SK-MEL-5 (cell line): ENCODE measurements at regions not wholly inside any gene's neighbourhood (a gene's known extent, or its start where the extent isn't known, plus 50 kb on each side); places are given as distances from the start of the nearest gene placed in this dataset.
A peak's percentile ranks its signal among the peaks of the same experiment; 100 is the strongest.

Experiments used
- DNase-seq: peaks from one replicate; pipeline ENCODE4 v3.0.0-alpha.2; 2016; ENCODE audit warnings: low read depth, low spot score
- in situ Hi-C: cut with HindIII; loops from 2 replicates; pipeline ENCODE4 v1.10.0; 2016; ENCODE audit warnings: low sequenced_read_pairs, high pct_unique_total_duplicates, low pct_unique_long_range_greater_than_20kb

DNA sequence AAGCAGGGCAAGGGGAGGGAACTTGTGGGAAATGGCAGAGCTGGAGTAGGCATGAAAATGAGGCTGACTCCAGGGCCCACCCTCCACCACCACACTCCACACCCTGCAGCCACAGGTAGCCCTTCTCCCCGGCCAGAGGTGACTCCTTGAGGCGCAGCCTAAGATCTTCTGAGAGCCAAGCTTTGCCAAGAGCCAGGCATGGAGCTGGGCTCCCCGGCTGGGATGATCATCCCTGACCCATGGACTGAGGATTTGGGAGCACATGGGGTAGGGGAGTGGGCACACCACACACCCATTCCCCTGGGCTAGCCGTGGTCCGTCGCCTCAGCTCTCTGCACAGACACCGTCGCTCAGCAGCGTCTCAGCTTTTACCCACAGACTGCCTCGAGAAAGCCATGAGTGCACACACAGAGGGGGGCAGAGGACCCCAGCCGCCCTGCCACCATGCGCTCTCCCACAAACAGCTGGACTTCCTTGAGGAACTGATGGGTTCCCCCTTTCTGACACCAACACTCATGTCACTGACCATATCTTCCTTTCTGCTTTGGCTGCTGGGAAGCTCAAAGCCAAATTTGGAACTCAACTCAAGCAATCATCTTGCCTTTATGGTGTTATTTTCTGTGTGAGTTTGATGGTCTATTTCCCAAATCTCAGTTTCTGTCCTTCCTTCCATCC, 123.6 kb upstream of the RUNX3 start:
- in situ Hi-C loops, result no loop called here
- DNase-seq, result no peak

DNA sequence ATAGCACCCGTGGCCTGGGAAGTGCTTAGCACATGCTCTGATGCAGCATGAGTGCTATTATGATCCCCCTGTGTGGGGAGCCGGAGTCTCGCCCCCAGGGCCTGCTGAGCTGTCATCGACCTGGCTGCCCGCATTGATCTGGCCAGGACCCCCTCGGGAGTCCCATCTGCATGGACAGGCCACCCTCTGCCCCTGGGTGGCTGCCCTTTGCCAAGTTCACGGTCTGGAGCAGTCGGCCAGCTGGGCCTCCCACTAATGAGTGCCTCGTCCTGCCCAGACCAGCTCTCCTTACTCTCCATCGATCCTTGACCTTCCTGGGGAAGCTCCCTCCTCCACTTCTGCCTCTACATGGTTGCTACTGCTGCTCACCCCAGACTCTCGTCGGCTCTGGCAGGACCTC, 121.8 kb upstream of the RUNX3 start:
- DNase-seq, result no peak
- in situ Hi-C loops, result no loop called here

DNA sequence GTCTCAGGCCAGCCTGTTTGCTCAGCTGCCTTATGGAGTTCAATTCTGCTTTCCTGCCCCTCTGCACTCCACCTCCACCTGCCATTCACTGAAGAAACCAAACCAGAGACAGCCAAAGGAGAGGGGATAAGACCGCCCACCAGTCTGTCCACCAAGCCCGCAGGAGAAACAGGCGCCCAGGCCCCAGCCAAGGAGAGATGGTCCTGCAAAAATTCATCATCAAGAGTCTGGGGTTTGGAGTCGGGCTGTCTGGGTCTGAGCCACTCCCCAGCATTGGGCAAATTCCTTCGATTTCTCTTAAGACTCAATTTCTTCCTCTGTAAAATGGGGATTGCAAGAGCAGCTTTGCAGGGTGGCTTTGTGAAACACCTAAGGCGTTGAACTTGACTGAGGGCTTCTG, 121.4 kb upstream of the RUNX3 start:
- in situ Hi-C loops, result no loop called here
- no peak for DNase-seq

DNA sequence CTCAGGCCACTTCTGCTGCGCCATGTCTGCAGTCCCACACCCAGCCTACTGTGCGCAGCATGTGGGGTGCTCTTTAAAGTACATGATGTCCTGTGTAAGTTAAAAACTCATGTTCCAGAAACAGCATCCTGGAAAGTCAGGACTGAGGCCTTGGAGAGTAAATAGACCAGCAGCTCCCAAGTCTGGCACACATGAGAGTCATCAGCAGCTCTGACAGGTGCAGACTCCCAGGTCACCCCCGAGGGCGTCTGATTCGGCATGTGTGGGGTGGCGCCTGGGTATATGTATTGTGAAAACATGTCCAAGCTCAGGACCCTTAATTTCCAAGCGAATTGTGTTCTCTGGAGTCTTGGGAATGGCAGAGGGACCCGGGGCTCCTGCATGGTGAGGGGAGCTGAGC, 120.1 kb upstream of the RUNX3 start:
- in situ Hi-C loops, result no loop called here
- no peak for DNase-seq

DNA sequence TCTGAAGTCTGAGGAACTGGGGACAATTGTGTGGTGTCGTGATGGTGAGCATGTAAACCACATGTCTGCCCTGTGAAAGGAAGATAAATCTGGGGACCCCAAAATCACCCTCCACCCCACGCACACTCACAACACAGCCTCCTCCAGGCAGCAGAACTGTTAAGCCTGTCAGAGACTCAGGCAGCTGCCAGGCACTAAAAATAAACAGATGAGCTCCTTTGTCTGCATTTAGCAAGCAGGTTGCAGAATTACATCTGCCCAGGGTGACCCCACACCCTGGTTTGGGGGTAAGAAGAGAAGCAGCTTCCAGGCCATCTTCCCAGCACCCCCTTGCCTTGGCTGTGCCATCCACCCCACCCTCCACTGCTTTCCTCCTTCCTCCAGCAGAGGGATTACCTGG, 119.1 kb upstream of the RUNX3 start:
- in situ Hi-C loops, result no loop called here

DNA sequence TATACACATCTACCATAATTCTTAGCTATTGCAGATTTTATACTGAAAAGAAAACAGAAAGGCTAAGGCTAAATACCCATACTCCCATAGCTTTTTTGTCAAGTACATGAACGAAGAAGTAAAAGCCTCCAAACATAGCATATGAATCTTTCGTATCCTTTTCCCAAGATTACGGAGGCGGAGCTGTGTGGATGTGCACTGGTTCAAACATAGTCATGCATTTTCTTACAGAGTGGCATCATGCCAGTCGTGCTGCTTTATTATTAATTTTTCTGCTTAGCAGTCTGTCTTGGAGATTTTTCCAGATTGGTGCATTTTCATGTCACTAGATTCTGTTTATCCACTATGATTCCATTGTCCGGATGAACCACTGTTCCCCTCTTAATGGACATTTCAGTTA, 118.7 kb upstream of the RUNX3 start:
- in situ Hi-C loops, result no loop called here

More for the DNA sequence above, 119.1 kb upstream of the RUNX3 start:
- no peak for DNase-seq

DNA sequence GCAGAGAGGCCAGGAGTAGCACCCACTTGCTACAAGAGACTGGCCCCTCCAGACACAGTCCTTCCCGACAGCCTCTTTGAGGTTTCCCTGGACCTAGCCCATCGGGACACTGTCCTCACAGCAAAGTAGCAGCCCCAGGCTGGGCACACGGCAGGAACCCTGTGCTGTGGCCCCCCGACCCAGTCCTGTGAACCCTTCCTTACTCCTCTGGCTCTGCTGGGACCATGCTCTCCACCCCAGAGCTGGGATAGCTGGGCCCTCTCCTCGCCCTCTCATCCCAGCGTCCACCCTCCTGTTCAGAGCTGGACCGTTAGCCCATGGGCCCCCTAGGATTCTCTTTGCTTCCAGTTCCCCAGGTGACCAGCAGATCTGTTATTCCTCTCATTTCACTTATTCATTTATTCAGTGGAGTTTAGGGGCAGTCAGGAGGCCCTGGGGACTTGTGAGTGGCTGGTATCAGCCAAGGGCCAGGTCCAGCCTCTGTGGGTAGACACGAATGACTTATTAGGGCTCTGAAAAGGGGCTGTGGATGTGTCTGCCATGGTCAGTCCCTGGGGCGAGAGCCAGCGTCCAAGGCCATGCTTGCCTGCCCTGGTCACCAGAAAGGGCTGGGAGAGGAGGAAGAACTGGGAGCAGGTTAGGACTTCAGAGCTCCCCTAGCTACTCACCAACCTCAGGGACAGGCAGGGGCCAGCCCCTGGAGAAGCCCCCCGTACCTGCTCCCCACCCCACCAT, 117.6 kb upstream of the RUNX3 start:
- in situ Hi-C loops, result no loop called here
- no peak for DNase-seq

More for the DNA sequence above, 118.7 kb upstream of the RUNX3 start:
- DNase-seq, result no peak

DNA sequence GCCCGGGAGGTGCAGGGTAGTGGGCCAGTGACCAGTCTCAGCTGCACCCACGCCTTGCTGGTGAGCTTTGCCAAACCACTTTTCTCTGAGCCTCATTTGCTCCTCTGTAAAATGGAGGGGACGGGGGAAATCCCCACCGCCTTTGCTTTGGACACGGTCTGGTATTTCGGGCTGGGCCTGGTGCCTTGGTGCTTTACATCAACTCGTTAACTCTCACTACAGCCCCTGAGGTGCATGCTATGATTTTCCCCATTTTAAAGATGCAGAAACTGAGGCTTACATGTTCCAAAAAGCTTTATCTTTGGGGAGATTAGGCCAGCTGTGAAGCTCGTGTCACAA, 116.1 kb upstream of the RUNX3 start:
- no peak for DNase-seq
- in situ Hi-C loops, result no loop called here

DNA sequence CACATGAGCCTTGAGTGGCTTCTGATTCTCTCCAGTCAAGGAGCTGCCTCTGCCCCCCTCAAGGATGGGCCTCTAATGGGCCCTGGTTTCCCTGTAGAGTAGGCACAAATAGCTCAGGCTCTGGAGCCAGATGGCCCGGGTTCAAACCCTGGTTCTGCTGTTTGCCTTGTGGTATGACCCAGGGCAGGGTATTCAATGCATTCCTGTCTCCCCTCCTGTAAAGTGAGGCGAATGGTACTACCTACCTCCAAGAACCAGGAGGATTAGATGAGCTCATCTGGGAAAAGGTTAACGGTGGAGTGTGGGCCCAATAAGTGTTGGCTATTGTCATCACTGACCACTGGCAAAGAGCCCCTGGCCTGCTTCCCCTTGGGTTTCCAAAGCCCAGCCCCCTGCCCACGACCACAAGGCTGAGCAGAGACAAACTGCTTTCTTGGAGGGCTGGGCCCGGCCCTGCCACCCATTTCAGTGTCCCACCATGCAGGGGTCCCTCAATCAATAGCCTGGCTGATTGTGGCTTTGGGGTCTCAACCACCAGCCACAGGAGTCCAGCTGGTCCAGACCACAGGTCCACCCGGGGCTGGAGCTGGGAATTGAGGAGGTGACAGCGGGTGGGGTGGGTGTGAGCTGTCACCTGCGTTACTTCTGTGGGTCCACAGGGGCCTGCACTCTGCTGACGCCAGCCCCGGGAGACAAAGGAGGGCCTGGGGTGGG, 115.6 kb upstream of the RUNX3 start:
- DNase-seq, result no peak
- in situ Hi-C loops, result no loop called here

DNA sequence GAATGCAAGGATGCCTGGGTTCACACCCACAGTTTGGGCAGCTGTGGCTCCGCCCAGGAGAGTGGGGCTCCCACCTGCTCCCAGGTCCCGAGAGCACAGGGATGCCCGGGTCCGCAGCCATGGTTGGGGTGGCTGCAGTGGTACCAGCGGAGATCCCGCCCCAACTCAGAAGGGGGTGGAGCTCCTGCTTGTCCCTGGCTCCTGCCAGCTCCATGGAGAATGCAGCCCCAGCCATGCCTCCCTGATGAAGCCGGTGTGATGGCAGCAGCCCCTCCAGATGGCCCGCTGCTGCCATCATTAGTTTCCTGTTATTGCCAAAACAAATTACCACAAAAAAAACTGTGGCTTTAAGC, 113.1 kb upstream of the RUNX3 start:
- in situ Hi-C loops, result no loop called here
- DNase-seq, result no peak

DNA sequence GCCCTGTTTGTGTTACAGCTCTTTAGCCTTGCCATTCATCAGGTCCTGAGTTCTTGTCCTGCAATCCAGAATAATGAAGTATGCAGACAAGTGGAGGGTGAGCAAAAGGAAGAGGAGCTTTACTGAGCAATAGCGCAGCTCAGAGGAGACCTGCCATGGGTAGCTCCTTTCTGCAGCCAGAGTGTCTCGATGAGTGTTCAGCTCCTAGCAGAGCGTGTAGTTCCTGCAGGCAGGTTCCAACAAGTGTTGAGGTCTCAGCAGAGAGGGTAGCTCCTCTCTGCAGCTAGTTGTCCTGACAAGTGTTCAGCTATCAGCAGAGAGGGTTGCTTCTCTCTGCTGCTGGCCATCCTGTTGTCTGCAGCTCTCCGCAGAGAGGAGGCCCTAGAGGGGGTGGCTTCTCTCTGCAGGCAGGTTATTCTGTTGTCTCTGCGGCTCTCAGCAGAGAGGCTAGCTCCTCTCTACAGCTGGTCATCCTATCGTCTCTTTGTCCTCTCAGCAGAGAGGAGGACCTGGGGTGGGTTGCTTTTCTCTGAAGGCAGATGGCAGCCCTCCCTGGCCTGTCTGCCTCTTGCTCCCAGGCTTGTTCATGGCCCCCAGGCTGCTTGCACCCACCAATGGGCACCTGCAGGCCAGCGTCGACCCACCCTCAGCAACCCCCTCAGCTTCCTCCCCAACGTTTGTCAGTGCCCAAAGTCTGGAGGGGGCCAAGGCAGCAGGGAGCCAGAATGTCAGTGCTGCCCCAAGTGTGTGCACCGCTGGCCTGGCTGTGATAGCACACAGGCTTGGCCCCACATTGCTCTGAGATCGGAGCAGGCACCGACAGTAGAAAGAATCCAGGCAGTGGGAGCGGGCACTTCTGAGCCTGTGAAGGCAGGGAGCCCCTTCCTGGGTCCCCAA, 112.5 kb upstream of the RUNX3 start:
- in situ Hi-C loops, result no loop called here
- DNase-seq, result no peak

DNA sequence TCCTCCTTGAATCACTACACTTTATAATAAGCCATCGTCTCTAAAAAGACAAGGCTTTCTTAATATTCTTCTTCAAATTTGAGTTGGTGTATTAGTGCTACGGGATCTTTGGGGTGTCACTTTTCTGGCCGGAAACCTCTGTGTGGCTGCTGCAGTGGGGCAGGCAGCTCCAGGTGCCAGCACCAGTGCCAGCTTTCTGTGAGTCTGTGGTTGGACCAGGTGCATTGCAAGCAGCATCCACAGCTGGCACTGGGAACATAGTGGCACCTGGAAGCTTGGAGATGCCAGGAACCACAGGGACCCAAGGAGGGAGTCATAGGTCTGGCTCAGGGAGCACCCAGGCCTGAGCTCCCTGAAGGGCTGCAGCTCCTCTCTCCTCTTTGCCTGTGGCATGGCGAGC, 111.8 kb upstream of the RUNX3 start:
- DNase-seq, result no peak
- in situ Hi-C loops, result no loop called here

DNA sequence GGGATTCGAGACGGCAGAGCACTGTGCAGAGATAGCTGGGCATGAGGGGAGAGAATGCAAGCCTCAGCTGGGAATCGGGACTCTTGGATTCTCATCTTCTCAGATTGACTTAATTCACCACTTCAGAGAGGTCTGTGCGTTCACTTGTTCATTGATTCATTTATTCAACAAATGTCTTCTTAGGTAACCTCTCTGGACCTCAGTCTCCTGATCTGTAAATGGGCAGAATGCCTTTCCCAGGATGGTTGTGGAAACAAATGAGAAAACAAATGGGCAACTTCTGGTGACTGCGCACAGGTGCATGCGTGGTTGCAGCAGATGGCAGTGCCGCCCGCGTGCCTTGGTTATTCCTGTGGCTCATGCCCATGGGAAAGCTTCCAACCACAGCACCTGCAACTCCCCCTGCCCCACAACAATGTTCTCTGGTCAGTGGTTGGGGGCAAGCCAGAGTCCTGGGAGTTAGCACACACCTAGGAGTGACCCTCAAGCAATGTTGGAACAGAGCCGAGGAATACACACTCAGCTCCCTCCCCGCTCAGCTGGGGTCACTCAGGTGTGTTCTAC, 110.1 kb upstream of the RUNX3 start:
- DNase-seq, result no peak
- in situ Hi-C loops, result no loop called here

DNA sequence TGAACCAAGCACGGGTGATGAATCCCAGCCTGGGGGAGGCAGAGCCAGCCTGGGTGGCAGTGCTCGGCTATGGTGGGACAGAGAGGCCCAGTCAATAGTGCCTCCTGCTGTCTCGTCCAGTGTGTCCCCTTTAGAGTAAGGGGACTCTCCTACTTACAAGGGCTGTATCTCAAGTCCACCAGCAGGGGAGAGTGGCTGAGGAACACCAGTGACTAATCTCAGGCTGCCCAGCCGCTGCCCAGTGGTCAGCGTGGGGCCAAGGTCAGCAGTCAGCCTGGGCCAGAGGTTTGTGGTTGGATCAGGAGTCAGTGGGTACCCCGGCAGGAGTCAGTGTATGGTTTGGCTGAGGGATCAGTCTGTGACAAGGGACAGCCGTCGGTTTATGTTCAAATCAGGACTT, 109.2 kb upstream of the RUNX3 start:
- in situ Hi-C loops, result no loop called here
- peak; percentile 37 for DNase-seq

DNA sequence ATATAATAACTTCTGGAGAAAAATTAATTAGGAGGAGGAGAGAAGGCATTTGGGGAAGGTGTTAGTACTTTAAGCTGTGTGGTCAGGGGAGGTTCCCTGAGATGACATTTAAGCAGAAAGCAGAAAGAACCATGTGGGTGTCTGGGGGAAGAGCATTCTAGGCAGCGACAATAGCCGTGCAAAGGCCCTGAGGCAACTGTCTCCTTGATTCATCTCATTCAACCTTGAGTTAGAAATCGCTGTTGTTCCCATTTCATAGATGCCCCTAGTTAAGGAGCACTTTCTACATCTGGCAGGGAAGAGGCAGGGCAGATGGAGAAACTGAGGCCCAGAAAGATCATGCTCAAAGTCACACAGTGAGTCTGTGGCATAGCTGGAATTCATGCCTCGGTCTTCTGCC, 108.6 kb upstream of the RUNX3 start:
- no peak for DNase-seq
- in situ Hi-C loops, result no loop called here

DNA sequence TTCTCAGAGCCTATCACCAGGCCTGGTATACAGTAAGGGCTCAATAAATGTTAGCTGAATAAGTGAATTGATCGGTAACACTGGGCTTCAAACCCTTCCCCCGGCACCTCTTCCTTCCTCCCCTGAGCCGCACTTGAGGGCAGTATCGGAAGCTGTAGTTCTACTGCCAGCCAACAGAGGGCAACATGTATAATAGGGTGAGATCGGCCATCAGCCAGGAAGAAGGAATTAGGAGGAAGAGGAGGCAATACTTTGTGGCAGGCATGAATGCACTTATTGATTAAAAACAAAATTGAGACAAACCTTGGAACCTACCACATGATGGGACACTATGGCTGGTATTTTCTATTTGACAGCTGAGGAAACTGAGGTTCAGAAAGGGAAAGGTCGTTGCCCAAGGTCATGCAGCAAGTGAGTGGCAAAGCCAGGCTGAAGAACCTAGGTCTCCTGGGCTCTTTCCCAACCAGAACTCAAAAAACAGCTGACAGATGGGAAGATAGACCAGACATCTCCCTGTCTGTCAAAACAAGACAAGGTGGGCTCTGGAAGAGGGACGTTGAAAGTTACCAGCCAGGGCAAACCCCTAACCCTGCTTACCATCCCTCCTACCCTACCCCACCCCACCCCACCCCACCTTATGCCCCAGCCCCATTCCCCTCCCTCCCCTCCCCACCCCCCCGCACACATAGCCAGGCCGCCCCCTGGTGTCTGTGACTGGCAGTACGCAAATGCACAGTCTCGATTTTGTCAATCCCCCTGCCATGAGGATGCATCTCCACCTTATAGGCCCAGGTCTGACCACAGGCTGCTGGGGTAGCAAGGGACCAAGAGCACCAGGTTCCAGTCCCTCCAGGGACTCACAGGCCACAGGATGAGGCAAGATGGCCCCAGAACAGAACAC, 107.3 kb upstream of the RUNX3 start:
- peak; percentile 76 for DNase-seq
- in situ Hi-C loops, result no loop called here

DNA sequence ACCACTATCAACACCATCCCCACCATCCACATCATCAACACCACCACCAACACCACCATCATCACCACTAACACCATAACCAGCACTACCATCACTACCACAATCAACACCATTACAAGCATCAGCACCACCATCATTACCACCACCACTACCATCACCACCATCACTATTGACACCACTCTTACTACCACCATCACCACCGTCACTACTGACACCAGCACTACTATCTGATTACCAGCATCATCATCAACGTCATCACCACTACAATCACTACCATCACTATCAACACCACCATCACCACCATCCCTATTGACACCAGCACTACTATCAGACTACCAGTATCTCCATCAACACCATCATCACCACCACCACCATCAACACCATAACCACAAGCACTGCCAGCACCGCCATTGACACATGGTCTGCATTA, 106.1 kb upstream of the RUNX3 start:
- in situ Hi-C loops, result no loop called here
- no peak for DNase-seq
